Medulla oblongata (tissue), 1 donor: ENCODE measurements at regions not wholly inside any gene's neighbourhood (a gene's known extent, or its start where the extent isn't known, plus 50 kb on each side); places are given as distances from the start of the nearest gene placed in this dataset.
"Not testable (repeated sequence)": the region's sequence is repeated elsewhere in the genome, so short reads cannot be mapped to it uniquely, and the experiment has no call there.

Experiments used
- DNase-seq: peaks from one replicate; pipeline ENCODE4 v3.0.0-alpha.2; 2015; ENCODE audit errors: extremely low spot score

DNA sequence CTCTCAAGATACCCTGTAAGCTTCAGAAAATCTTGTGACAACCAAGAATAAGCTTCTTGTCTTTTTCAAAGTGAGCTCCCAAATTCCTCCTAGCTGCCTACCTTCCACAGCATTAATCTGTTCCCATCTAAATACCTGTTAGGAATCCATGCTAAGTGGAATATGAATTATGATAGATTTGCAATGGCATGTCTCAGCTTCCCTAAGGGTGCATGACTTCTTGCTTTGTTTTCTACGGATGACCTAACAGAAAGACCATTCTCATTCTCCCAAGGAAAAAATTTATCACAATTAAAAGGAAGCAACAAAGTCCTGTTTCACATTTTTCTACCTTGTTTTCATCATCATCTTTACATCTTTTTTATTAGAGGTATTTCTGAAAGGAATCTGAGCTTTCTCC, 532.7 kb downstream of the GRXCR1 start:
- DNase-seq = no peak

DNA sequence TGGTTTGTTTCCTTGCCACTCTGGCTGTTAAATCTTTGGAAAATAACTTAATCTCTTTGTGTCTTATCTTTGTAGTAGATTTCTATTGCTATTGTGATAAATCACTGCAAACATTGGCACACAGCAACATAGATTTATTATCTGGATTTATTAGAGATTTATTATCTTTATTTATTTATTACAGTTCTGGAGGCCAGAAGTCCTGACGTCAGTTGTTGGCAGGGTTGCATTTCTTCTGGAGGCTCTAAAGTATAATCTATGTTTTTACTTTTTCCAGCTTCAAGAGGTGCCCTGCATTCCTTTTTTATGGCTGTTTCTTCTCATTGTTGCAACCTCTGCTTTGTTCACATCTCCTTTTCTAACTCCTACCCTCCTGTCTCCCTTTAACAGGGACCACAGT, 542.8 kb downstream of the GRXCR1 start:
- no peak for DNase-seq

DNA sequence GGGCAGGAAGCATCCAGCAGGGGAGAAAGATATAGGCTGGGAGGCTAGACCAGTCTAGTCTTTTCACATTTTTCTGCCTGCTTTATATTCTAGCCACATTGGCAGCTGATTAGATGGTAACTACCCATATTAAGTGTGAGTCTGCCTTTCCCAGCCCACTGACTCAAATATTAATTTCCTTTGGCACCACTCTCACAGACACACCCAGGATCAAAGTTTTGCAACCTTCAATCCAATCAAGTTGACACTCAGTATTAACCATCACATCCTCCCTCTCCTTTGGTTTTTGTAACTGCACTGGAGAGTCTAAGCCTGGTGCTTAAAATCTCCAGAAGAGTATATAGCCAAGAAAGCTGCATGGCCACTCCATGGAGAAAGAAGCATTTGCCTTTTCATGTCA, 560.4 kb downstream of the GRXCR1 start:
- no peak for DNase-seq

GRCh38 chr4:43456383-43456782, 563.9 kb downstream of the GRXCR1 start:
- DNase-seq = no peak

DNA sequence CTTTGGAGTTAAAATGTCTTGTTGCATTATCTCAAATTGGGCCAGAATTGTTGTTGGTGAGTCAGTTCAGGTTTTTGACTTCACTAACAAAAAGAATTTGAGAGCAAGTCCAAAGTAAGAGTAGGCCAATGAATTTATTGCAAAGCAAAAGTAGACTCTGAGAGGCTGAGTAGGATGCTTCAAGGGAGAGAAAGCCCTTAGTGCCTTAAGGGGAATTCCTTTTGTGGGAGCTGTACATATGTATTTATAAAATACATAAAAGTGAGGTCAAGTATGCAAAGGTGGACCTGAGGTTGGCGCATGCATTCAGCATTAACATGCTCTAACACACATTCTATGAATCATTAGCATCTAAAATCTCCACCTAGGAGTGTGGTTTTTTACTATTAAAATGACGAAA, 565.4 kb downstream of the GRXCR1 start:
- DNase-seq = no peak

DNA sequence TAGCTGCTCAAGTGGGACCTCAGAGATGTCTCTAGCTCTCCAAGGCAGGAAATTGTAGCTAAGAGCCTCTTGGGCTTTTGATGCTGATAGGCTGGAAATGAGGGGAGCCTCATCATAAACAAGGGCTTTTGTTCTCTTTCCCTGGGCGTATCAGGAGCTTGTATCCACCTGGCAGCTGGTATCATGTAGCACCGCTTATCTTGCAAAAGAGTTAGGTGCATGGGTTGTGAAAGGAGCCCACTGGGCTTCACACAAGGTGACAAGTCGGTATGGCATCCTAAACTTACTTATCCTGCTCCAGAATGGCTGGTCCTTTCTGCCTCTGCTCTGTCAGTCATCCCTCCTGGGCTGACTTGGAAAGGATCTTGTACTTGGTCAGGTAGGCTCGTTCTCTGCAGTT, 565.8 kb downstream of the GRXCR1 start:
- DNase-seq = no peak

- no peak for DNase-seq
These were observed 579.4 kb downstream of the GRXCR1 start for GRCh38 chr4:43471950-43472349.

DNA sequence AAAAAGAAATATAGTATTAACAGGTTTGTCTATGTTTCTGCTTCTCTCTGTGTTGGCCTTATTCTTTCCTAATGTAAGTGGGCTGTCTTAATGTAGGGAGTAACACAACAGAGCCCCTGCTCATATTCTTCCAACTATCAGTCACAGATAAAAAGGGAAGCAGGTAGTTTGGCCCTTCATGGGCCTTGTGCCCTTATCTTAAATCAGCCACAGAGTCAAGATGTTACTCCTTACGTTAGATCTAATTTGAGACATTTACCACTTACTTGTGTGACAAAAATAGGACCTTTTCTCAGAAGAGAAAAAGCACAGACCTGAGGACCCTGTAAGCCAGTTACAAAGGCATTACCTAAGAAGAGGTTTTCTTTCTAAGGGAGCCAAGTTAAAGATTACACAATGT, 589.0 kb downstream of the GRXCR1 start:
- DNase-seq = no peak

DNA sequence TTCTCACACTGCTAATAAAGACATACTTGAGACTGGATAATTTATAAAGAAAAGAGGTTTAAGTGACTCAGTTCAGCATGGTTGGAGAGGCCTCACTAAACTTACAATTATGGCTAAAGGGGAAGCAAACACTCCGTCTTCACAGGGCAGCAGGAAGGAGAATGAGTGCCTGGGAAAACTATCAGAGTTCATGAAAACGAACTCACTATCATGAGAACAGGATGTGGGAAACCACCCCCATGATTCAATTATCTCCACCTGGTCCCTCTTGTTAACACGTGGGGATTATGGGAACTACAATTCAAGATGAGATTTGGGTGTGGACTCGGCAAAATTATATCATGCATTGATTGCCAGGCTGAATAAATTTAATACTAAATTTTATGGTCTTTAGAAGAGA, 592.7 kb downstream of the GRXCR1 start:
- DNase-seq = no peak

- DNase-seq = no peak
These were observed 603.7 kb downstream of the GRXCR1 start for GRCh38 chr4:43496188-43496587.

GRCh38 chr4:43496602-43497001, 604.1 kb downstream of the GRXCR1 start:
- no peak for DNase-seq

GRCh38 chr4:43505823-43506222, 613.3 kb downstream of the GRXCR1 start:
- not testable (repeated sequence) for DNase-seq

GRCh38 chr4:43512253-43512652, 619.7 kb downstream of the GRXCR1 start:
- no peak for DNase-seq

- DNase-seq = no peak
These were observed 633.1 kb downstream of the GRXCR1 start for GRCh38 chr4:43525646-43526045.

- DNase-seq = no peak
These were observed 655.0 kb downstream of the GRXCR1 start for GRCh38 chr4:43547561-43547960.

- DNase-seq = no peak
These were observed 658.6 kb downstream of the GRXCR1 start for GRCh38 chr4:43550981-43551627.

GRCh38 chr4:43556262-43556661, 663.7 kb downstream of the GRXCR1 start:
- no peak for DNase-seq

GRCh38 chr4:43560047-43560446, 667.5 kb downstream of the GRXCR1 start:
- no peak for DNase-seq

- DNase-seq = no peak
These were observed 671.6 kb downstream of the GRXCR1 start for GRCh38 chr4:43564107-43564506.

DNA sequence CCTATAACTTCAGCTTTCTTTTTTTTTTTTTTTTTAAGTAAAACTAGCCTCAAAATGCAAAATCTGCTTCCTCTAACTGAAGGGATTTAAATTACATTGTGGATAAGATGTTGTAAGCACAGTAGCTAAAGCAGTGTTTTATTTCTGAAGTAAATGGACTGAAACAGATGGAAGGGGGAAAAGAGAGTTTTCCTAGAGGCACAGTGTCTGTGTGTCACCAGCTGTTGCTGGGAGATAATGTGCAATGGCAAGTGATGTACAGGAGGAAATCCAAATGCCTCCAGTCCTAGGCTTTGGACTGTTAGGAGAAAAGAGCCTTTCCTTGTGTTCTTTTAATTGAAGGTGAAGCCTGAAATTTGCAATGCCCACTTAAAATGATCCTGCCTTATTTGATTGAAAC, 672.1 kb downstream of the GRXCR1 start:
- DNase-seq = no peak

GRCh38 chr4:43567644-43568043, 675.1 kb downstream of the GRXCR1 start:
- DNase-seq = no peak

GRCh38 chr4:43586813-43587212, 694.3 kb downstream of the GRXCR1 start:
- no peak for DNase-seq

GRCh38 chr4:43587758-43588157, 695.2 kb downstream of the GRXCR1 start:
- DNase-seq = no peak

DNA sequence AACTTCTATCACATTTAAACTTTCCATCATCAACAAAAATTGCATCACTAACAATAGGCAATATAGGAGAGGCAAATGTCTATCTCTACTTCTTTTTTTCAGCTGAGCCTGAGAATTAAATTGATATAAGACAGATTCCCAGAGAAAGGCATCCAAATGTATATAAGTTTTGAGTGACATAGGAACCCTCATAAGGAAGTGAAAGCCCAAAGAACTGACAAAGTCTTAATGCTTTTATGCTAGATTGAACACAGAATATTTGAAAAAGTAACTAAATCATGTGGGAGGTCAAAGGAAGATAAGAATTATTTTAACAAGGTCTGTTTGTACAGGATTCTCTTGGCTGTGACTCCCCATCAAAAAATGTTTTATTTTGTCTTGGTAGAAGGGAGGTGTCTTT, 714.9 kb downstream of the GRXCR1 start:
- no peak for DNase-seq
